Panc1 (cell line): ENCODE measurements at regions not wholly inside any gene's neighbourhood (a gene's known extent, or its start where the extent isn't known, plus 50 kb on each side); places are given as distances from the start of the nearest gene placed in this dataset.

Experiments used
- ATAC-seq: fragments of 200-7000 bp; cut with Tn5 transposase; 2 replicates; pipeline ENCODE4 v1.9.1; 2020; ENCODE audit warnings: mild to moderate bottlenecking, moderate library complexity
- BruUV-seq: library from RNA; stranded (reverse); fragments of 400-500 nt; replicated peaks from 2 replicates; lab custom pipeline; 2021; lab: Mats Ljungman, UMichigan
- CTCF ChIA-PET: fragments of 300-600 bp; sonication (Branson Sonifier 250); formaldehyde crosslinking; loops from one replicate; lab custom pipeline; 2022; ENCODE audit warnings: antibody characterized with exemption; lab: Charles Lee
- POLR2A ChIA-PET: fragments of 300-600 bp; sonication (Branson Sonifier 250); formaldehyde crosslinking; loops from one replicate; lab custom pipeline; 2022; ENCODE audit warnings: antibody characterized with exemption; lab: Charles Lee
- DNase-seq: peaks from one replicate; pipeline ENCODE4 v3.0.0-alpha.2; 2010; ENCODE audit warnings: low read depth, low spot score
- H3K27ac ChIP-seq: 2 replicates; pipeline ENCODE4 v1.5.1; 2011; ENCODE audit warnings: mild to moderate bottlenecking, low read length, inconsistent platforms
- H3K27me3 ChIP-seq: fragments of 200-500 bp; sonication (Bioruptor generic); 2 replicates; pipeline ENCODE4 v1.6.0; 2014; ENCODE audit warnings: low read length, inconsistent platforms; ENCODE audit not compliant: control insufficient read depth, insufficient read depth
- H3K36me3 ChIP-seq: fragments of 200-500 bp; sonication (Bioruptor generic); 2 replicates; pipeline ENCODE4 v1.5.1; 2014; ENCODE audit warnings: inconsistent platforms, mild to moderate bottlenecking, low read length, moderate library complexity; ENCODE audit not compliant: control insufficient read depth, insufficient read depth
- H3K4me1 ChIP-seq: 2 replicates; pipeline ENCODE4 v1.5.1; 2011; ENCODE audit warnings: inconsistent platforms, mild to moderate bottlenecking, low read length, moderate library complexity; ENCODE audit not compliant: control insufficient read depth, insufficient read depth
- H3K4me3 ChIP-seq, 2 experiments: 2 replicates each; pipeline ENCODE4 v1.5.1; 2011 to 2012; ENCODE audit warnings: low read depth in 2 of 2, low read length in 2 of 2, mild to moderate bottlenecking in 2 of 2, inconsistent platforms in 1 of 2, moderate library complexity in 1 of 2
- H3K9me3 ChIP-seq: fragments of 200-500 bp; sonication (Bioruptor generic); 2 replicates; pipeline ENCODE4 v1.5.1; 2014; ENCODE audit warnings: low read depth, mild to moderate bottlenecking, inconsistent platforms, low read length, moderate library complexity; ENCODE audit not compliant: control insufficient read depth, insufficient read depth
- POLR2AphosphoS5 ChIP-seq: IDR thresholded peaks from 2 replicates; pipeline ENCODE4 v1.6.1; 2012; ENCODE audit warnings: mild to moderate bottlenecking, low read depth, low read length, moderate library complexity
- SIN3A ChIP-seq: IDR thresholded peaks from 2 replicates; pipeline ENCODE4 v1.6.1; 2012; ENCODE audit warnings: low read depth, mild to moderate bottlenecking, low read length, moderate library complexity, borderline replicate concordance; ENCODE audit not compliant: insufficient read depth
- TCF7L2 ChIP-seq: IDR thresholded peaks from 2 replicates; pipeline ENCODE4 v1.6.1; 2011; ENCODE audit warnings: mild to moderate bottlenecking, low read depth, low read length, inconsistent platforms
- in situ Hi-C: cut with HindIII; loops from 2 replicates; pipeline ENCODE4 v1.10.0; 2016; ENCODE audit warnings: low sequenced_read_pairs, low pct_unique_long_range_greater_than_20kb
- intact Hi-C: fragments of 100-400 bp; cut with micrococcal nuclease; formaldehyde crosslinking; loops from one replicate; pipeline ENCODE4 v1.10.0; 2022; ENCODE audit not compliant: unreplicated experiment
- TF ChIP-seq, protein P1 (sequence below), 2 experiments: IDR thresholded peaks; 2 replicates each; pipeline ENCODE4 v1.6.1; 2011 to 2012; ENCODE audit warnings: low read depth in 2 of 2, control low read depth in 1 of 2, low read length in 1 of 2, mild to moderate bottlenecking in 1 of 2, moderate library complexity in 1 of 2; ENCODE audit not compliant: insufficient read depth in 1 of 2
- TF ChIP-seq, protein P2 (sequence below): fragments of 450-650 bp; IDR thresholded peaks from 2 replicates; pipeline ENCODE4 v1.5.1; 2017; ENCODE audit warnings: mild to moderate bottlenecking

DNA sequence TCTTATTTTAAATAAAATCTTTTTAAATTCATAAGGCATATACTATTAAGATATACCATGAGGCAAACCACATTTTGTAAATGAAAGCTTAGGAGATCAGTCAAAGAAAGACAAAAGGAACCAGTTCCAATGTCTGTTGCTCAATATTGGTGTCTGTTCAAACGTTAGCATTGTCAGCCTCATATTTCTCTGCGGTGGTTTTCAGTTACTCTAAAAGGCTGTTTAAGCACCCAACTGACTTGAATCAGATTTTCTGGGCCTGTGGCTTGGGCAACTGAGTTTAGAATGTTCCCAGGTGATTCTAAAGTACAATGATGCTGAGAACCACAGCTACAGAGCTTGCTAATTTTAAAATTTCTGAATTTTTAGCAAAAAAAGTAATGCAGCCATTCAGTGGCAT is 166.3 kb upstream of the KIF2A start:
- no peak for ATAC-seq
- DNase-seq, result no peak
- intact Hi-C loops (no loop called here), in situ Hi-C loops (no loop called here)
- POLR2A ChIA-PET, result no interaction called here
- no peaks in the 10 kb centered on the region for H3K36me3 ChIP-seq
- H3K27ac ChIP-seq, result no peak overlapping the region
- TF ChIP-seq POLR2AphosphoS5, result no peak
- TF ChIP-seq, protein P1, sequence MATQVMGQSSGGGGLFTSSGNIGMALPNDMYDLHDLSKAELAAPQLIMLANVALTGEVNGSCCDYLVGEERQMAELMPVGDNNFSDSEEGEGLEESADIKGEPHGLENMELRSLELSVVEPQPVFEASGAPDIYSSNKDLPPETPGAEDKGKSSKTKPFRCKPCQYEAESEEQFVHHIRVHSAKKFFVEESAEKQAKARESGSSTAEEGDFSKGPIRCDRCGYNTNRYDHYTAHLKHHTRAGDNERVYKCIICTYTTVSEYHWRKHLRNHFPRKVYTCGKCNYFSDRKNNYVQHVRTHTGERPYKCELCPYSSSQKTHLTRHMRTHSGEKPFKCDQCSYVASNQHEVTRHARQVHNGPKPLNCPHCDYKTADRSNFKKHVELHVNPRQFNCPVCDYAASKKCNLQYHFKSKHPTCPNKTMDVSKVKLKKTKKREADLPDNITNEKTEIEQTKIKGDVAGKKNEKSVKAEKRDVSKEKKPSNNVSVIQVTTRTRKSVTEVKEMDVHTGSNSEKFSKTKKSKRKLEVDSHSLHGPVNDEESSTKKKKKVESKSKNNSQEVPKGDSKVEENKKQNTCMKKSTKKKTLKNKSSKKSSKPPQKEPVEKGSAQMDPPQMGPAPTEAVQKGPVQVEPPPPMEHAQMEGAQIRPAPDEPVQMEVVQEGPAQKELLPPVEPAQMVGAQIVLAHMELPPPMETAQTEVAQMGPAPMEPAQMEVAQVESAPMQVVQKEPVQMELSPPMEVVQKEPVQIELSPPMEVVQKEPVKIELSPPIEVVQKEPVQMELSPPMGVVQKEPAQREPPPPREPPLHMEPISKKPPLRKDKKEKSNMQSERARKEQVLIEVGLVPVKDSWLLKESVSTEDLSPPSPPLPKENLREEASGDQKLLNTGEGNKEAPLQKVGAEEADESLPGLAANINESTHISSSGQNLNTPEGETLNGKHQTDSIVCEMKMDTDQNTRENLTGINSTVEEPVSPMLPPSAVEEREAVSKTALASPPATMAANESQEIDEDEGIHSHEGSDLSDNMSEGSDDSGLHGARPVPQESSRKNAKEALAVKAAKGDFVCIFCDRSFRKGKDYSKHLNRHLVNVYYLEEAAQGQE (IDR thresholded peaks at IDR 0.05; ENCODE audit: insufficient read depth in 1 of 2, low read depth in 2 of 2, low read length in 1 of 2), result no peak
- TF ChIP-seq TCF7L2, result no peak
- TF ChIP-seq, protein P2, sequence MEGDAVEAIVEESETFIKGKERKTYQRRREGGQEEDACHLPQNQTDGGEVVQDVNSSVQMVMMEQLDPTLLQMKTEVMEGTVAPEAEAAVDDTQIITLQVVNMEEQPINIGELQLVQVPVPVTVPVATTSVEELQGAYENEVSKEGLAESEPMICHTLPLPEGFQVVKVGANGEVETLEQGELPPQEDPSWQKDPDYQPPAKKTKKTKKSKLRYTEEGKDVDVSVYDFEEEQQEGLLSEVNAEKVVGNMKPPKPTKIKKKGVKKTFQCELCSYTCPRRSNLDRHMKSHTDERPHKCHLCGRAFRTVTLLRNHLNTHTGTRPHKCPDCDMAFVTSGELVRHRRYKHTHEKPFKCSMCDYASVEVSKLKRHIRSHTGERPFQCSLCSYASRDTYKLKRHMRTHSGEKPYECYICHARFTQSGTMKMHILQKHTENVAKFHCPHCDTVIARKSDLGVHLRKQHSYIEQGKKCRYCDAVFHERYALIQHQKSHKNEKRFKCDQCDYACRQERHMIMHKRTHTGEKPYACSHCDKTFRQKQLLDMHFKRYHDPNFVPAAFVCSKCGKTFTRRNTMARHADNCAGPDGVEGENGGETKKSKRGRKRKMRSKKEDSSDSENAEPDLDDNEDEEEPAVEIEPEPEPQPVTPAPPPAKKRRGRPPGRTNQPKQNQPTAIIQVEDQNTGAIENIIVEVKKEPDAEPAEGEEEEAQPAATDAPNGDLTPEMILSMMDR, result no peak
- TF ChIP-seq SIN3A, result no peak
- no peaks in the 10 kb centered on the region for H3K4me1 ChIP-seq
- BruUV-seq, result no TSS peak
- peaks cover 24% of the 10 kb centered on the region for H3K27me3 ChIP-seq
- H3K4me3 ChIP-seq, result no peak overlapping the region
- H3K9me3 ChIP-seq, result no peaks in the 10 kb centered on the region
- CTCF ChIA-PET, result no interaction called here

DNA sequence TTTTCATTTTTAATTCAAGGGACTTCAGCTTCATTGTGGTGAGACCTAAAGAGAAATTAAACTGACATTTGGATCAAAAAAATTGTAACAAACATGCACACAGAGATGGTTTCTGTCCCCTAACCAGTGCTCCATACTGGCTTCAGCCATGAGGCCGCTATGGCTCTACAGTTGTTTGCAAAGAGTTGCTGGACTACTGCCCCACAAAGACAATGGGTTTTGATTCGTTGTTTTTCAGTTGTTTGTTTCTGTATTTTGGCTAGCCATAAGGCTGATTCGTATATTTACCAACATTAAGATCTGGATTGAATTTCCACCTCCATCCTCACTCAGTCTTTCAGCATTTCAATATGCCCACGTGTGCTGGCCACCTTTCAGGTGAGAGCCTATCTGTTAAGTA is 163.7 kb upstream of the KIF2A start:
- in situ Hi-C loops (no loop called here), intact Hi-C loops (no loop called here)
- BruUV-seq, result no TSS peak
- no peak overlapping the region for H3K4me3 ChIP-seq
- ChIA-PET POLR2A (no interaction called here), CTCF (no interaction called here)
- no peaks in the 10 kb centered on the region for H3K9me3 ChIP-seq
- TF ChIP-seq SIN3A, result no peak
- TF ChIP-seq TCF7L2, result no peak
- no peak for TF ChIP-seq POLR2AphosphoS5
- TF ChIP-seq, protein P1 (IDR thresholded peaks at IDR 0.05; ENCODE audit: insufficient read depth in 1 of 2, low read depth in 2 of 2, low read length in 1 of 2), result no peak
- TF ChIP-seq, protein P2, result no peak
- no peaks in the 10 kb centered on the region for H3K4me1 ChIP-seq
- no peak overlapping the region for H3K27ac ChIP-seq
- ATAC-seq, result no peak
- peaks cover 29% of the 10 kb centered on the region for H3K27me3 ChIP-seq
- no peaks in the 10 kb centered on the region for H3K36me3 ChIP-seq
- DNase-seq, result no peak
